CD8-positive, alpha-beta memory T cell (primary cell): ENCODE measurements at regions not wholly inside any gene's neighbourhood (a gene's known extent, or its start where the extent isn't known, plus 50 kb on each side); places are given as distances from the start of the nearest gene placed in this dataset.

Experiments used
- CTCF ChIA-PET: fragments of 350-600 bp; sonication (Branson Sonifier 250); formaldehyde crosslinking; loops from one replicate; lab custom pipeline; 2021; ENCODE audit warnings: antibody characterized with exemption; lab: Charles Lee
- POLR2A ChIA-PET: fragments of 350-600 bp; sonication (Branson Sonifier 250); formaldehyde crosslinking; loops from one replicate; lab custom pipeline; 2021; ENCODE audit warnings: antibody characterized with exemption; lab: Charles Lee
- DNase-seq, 5 donors: peaks; one replicate each; pipeline versions ENCODE4 v3.0.0 to v3.0.0-alpha.2; 2020 to 2022; ENCODE audit warnings: mixed read lengths in 1 of 5
- H3K27ac ChIP-seq: one replicate; pipeline ENCODE4 v1.7.0; 2013; ENCODE audit warnings: low read depth, mild to moderate bottlenecking, low read length, moderate library complexity
- H3K27me3 ChIP-seq: 2 replicates; pipeline ENCODE4 v1.7.0; 2013; ENCODE audit warnings: low read length, mild to moderate bottlenecking; ENCODE audit not compliant: insufficient read depth, poor library complexity, severe bottlenecking
- H3K36me3 ChIP-seq: 2 replicates; pipeline ENCODE4 v1.7.0; 2013; ENCODE audit warnings: mild to moderate bottlenecking, low read length, moderate library complexity; ENCODE audit not compliant: insufficient read depth
- H3K4me1 ChIP-seq: 2 replicates; pipeline ENCODE4 v1.7.0; 2013; ENCODE audit warnings: mild to moderate bottlenecking, low read length, moderate library complexity; ENCODE audit not compliant: insufficient read depth
- H3K4me3 ChIP-seq: 2 replicates; pipeline ENCODE4 v1.7.0; 2013; ENCODE audit warnings: mild to moderate bottlenecking, low read length
- H3K9me3 ChIP-seq: 2 replicates; pipeline ENCODE4 v1.7.0; 2013; ENCODE audit warnings: mild to moderate bottlenecking, low read length
- H3K27ac Mint-ChIP-seq, 8 donors: one replicate each; pipeline ENCODE4 v1.8.0; 2020 to 2021; ENCODE audit warnings: mixed read lengths in 8 of 8, mild to moderate bottlenecking in 6 of 8, inconsistent platforms in 3 of 8, moderate library complexity in 3 of 8
- H3K27me3 Mint-ChIP-seq, 2 donors: one replicate each; pipeline ENCODE4 v1.8.0; 2020 to 2021; ENCODE audit warnings: mixed read lengths in 2 of 2, mild to moderate bottlenecking in 1 of 2, moderate library complexity in 1 of 2
- H3K36me3 Mint-ChIP-seq, 3 donors: one replicate each; pipeline ENCODE4 v1.8.0; 2020 to 2021; ENCODE audit warnings: mixed read lengths in 3 of 3, inconsistent platforms in 1 of 3, mild to moderate bottlenecking in 1 of 3
- H3K4me1 Mint-ChIP-seq, 3 donors: one replicate each; pipeline ENCODE4 v1.8.0; 2020 to 2021; ENCODE audit warnings: mixed read lengths in 3 of 3, inconsistent platforms in 1 of 3, mild to moderate bottlenecking in 1 of 3
- H3K4me3 Mint-ChIP-seq, 7 donors: one replicate each; pipeline ENCODE4 v1.8.0; 2020 to 2021; ENCODE audit warnings: mixed read lengths in 7 of 7, mild to moderate bottlenecking in 6 of 7, moderate library complexity in 4 of 7, inconsistent platforms in 2 of 7
- H3K9me3 Mint-ChIP-seq, 5 donors: one replicate each; pipeline ENCODE4 v1.8.0; 2020 to 2022; ENCODE audit warnings: mixed read lengths in 5 of 5, mild to moderate bottlenecking in 3 of 5, moderate library complexity in 2 of 5, inconsistent platforms in 1 of 5

DNA sequence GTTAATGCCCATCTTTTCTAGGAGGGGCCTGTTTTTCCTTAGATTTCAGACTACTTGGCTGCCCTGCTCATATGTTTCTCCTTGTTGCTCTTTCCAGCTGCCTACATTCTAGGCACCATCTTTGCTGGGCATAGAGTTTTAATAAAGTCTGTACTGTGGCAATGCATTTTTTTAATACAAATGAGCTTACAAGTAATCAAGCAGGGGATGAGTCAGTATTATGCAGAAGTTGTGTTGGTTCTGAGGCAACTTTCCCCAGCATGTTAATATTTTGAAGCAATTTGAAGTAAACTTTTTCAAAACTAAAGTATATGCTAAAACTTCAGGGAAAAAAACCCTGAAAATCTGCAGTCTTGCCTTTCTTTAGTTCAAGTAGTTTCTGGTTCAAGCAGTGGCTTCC is 372.0 kb upstream of the GATB start:
- Histone ChIP-seq H3K27me3 (no peaks in the 10 kb centered on the region), H3K4me3 (no peak overlapping the region), H3K9me3 (no peaks in the 10 kb centered on the region), H3K4me1 (no peaks in the 10 kb centered on the region), H3K36me3 (no peaks in the 10 kb centered on the region), H3K27ac (no peak overlapping the region)
- peaks cover 5 to 7% of the 10 kb centered on the region in 2 donors for H3K27me3 Mint-ChIP-seq
- POLR2A ChIA-PET = no interaction called here
- peaks cover 23 to 44% (median 41%) of the 10 kb centered on the region in 3 donors for H3K4me1 Mint-ChIP-seq
- no peak overlapping the region for H3K4me3 Mint-ChIP-seq
- H3K27ac Mint-ChIP-seq = peak overlapping the region in 1 of 8 donors; percentile 70
- DNase-seq = no peak
- H3K9me3 Mint-ChIP-seq = peaks cover 0 to 5% (median 2%) of the 10 kb centered on the region in 5 donors
- CTCF ChIA-PET = no interaction called here
- peaks cover 0 to 9% (median 0%) of the 10 kb centered on the region in 3 donors for H3K36me3 Mint-ChIP-seq

DNA sequence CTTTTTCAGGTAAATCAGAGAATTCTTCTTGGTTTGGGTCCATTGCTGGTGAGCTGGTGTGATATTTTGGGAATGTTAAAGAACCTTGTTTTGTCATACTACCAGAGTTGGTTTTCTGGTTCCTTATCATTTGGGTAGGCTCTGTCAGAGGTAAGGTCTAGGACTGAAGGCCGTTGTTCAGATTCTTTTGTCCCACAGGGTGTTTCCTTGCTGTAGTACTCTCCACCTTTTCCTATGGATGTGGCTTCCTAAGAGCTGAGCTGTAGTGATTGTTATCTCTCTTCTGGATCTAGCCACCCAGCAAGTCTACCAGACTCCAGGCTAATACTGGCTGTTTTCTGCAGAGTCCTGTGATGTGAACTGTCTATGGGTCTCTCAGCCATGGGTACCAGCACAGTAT is 367.5 kb upstream of the GATB start:
- no peak for DNase-seq
- peaks cover 32 to 39% (median 35%) of the 10 kb centered on the region in 3 donors for H3K4me1 Mint-ChIP-seq
- H3K36me3 ChIP-seq = no peaks in the 10 kb centered on the region
- CTCF ChIA-PET = interaction anchor here (1.0 kb wide), 1 partner anchor 9 kb away, joined by 3 read pairs; no protein-coding TSS in a partner anchor
- no peaks in the 10 kb centered on the region for H3K4me1 ChIP-seq
- peaks cover 0 to 37% (median 3%) of the 10 kb centered on the region in 3 donors for H3K36me3 Mint-ChIP-seq
- POLR2A ChIA-PET = no interaction called here
- no peak overlapping the region for H3K4me3 ChIP-seq
- no peak overlapping the region for H3K27ac ChIP-seq
- peaks cover 0 to 3% of the 10 kb centered on the region in 2 donors for H3K27me3 Mint-ChIP-seq
- H3K4me3 Mint-ChIP-seq = no peak overlapping the region
- H3K27me3 ChIP-seq = no peaks in the 10 kb centered on the region
- H3K27ac Mint-ChIP-seq = peak overlapping the region in 3 of 8 donors; percentile 15 to 86 (median 40)
- H3K9me3 ChIP-seq = no peaks in the 10 kb centered on the region
- H3K9me3 Mint-ChIP-seq = peaks cover 9 to 16% (median 12%) of the 10 kb centered on the region in 5 donors

DNA sequence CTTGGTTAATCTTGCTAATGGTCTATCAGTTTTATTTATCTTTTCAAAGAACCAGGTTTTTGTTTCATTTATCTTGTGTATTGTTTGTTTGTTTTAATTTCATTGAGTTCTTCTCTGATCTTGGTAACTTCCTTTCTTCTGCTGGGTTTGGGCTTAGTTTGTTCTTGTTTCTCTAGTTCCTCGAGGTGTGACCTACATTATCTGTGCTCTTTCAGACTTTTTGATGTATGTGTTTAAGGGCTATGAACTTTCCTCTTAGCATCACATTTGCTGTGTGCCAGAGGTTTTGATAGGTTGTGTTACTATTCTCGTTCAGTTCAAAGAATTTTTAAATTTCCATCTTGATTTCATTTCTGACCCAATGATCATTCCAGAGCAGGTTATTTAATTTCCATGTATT is 365.4 kb upstream of the GATB start:
- no peaks in the 10 kb centered on the region for H3K36me3 ChIP-seq
- H3K9me3 Mint-ChIP-seq = peaks cover 12 to 26% (median 21%) of the 10 kb centered on the region in 5 donors
- ChIA-PET CTCF (no interaction called here), POLR2A (no interaction called here)
- no peaks in the 10 kb centered on the region for H3K27me3 ChIP-seq
- H3K27me3 Mint-ChIP-seq = peaks cover 0 to 2% of the 10 kb centered on the region in 2 donors
- H3K4me3 ChIP-seq = no peak overlapping the region
- peaks cover 30 to 35% (median 34%) of the 10 kb centered on the region in 3 donors for H3K4me1 Mint-ChIP-seq
- no peak overlapping the region for H3K27ac ChIP-seq
- H3K9me3 ChIP-seq = no peaks in the 10 kb centered on the region
- H3K36me3 Mint-ChIP-seq = peaks cover 0 to 45% (median 3%) of the 10 kb centered on the region in 3 donors
- peak overlapping the region in 7 of 8 donors; percentile 27 to 96 (median 52) for H3K27ac Mint-ChIP-seq
- peak overlapping the region in 3 of 7 donors; percentile 1 to 47 (median 9) for H3K4me3 Mint-ChIP-seq
- no peak for DNase-seq
- no peaks in the 10 kb centered on the region for H3K4me1 ChIP-seq

DNA sequence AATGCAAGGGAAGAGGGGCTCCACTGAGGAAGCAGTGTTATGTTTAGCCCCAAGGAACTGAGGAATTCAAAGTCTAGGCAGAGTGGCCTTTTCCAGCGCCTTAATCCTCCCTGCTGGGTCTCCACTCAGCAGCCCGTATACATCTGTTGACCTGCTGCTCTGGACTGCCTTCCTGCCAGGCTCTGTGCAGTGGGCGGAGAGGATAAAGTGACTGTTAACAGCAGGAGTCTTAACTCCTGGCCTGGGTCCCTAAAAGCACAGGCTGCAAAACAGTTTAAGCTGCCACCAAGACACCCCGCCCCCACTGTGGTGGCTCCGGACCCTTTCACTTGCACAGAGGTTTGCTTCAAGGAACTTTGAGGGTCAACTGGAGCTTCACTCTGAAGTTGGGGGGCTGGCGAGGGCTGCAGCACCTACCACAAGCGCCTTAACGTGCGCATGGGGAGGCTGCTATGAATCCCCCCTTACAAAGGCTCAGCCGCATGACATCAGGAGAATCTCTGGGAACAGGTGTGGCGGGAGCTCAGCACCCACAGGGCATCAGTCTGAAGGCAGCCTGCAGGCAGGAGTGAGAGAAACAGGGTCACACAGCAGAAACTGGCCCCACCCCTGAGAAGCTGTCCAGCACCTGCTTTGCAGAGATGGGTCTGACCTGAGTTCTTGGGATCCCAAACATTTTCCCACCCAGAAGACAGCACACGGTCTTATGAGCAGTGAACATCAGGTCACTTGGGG is 358.2 kb upstream of the GATB start:
- DNase-seq = no peak

DNA sequence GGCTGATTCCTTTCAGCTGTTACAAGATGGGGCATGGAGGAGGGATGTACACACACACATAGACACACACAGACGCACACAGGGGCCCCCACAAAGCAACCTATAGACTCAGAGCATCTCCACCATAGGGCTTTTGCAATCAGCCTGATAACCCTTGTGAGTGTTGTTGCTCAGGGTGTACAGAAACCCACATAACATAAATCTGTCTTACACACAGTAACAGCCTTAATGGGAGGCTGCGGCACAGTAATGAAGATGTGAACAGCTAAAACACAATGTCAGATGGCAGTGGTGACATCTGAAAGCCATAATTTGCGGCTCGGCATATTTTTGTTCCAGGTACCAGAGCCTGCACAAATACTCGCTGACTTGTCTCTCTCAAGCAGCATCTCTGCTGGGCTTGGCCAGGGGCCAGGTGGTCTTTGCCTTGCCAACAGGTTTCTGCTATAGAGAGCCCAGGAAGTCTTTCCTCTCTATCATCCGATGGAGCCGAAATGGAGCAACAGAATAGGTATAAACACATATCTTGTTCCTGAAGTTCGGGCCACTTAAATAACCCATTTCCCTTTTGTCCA is 357.2 kb upstream of the GATB start:
- POLR2A ChIA-PET = no interaction called here
- H3K4me3 Mint-ChIP-seq = peak overlapping the region in 2 of 7 donors; percentile 11 to 16
- Histone ChIP-seq H3K9me3 (no peaks in the 10 kb centered on the region), H3K27ac (no peak overlapping the region), H3K4me1 (peaks cover 37% of the 10 kb centered on the region), H3K36me3 (no peaks in the 10 kb centered on the region), H3K4me3 (no peak overlapping the region), H3K27me3 (no peaks in the 10 kb centered on the region)
- CTCF ChIA-PET = no interaction called here
- peaks cover 45 to 57% (median 50%) of the 10 kb centered on the region in 3 donors for H3K4me1 Mint-ChIP-seq
- H3K36me3 Mint-ChIP-seq = peaks cover 0 to 8% (median 0%) of the 10 kb centered on the region in 3 donors
- no peaks in the 10 kb centered on the region for H3K27me3 Mint-ChIP-seq
- peaks cover 0 to 9% (median 7%) of the 10 kb centered on the region in 5 donors for H3K9me3 Mint-ChIP-seq
- DNase-seq = no peak
- peak overlapping the region in 6 of 8 donors; percentile 13 to 95 (median 64) for H3K27ac Mint-ChIP-seq

More for the DNA sequence above, 358.2 kb upstream of the GATB start:
- peaks cover 32% of the 10 kb centered on the region for H3K4me1 ChIP-seq
- Mint-ChIP-seq H3K27ac (peak overlapping the region in 1 of 8 donors; percentile 72), H3K4me1 (peaks cover 36 to 47% (median 40%) of the 10 kb centered on the region in 3 donors), H3K4me3 (no peak overlapping the region), H3K9me3 (peaks cover 1 to 14% (median 8%) of the 10 kb centered on the region in 5 donors), H3K36me3 (peaks cover 0 to 16% (median 0%) of the 10 kb centered on the region in 3 donors), H3K27me3 (no peaks in the 10 kb centered on the region)
- no peak overlapping the region for H3K27ac ChIP-seq
- no peaks in the 10 kb centered on the region for H3K36me3 ChIP-seq
- H3K4me3 ChIP-seq = no peak overlapping the region
- H3K9me3 ChIP-seq = no peaks in the 10 kb centered on the region
- ChIA-PET POLR2A (no interaction called here), CTCF (no interaction called here)
- H3K27me3 ChIP-seq = no peaks in the 10 kb centered on the region

DNA sequence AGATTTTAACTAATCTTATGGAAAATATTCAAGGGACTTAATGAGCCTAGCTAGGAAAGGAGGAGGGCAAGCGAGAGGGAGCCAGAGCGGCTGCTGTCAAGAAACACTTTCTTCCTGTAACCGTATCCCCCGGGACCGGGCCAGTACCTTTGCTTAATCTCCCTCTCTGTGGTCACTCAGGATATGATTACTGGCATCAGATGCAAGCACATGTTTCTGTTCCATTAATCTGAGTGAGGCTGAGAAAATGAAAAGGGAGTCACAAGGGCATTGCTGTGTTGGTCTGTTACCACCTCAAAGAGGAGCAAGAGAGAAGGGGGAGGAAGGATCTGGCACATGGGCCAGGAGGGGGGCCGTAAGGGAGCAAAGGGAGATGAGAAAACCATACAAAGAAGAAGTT is 356.7 kb upstream of the GATB start:
- no peak for DNase-seq
- Histone ChIP-seq H3K9me3 (no peaks in the 10 kb centered on the region), H3K27ac (no peak overlapping the region), H3K36me3 (no peaks in the 10 kb centered on the region), H3K4me3 (no peak overlapping the region), H3K4me1 (peaks cover 42% of the 10 kb centered on the region), H3K27me3 (no peaks in the 10 kb centered on the region)
- Mint-ChIP-seq H3K27me3 (no peaks in the 10 kb centered on the region), H3K4me1 (peaks cover 50 to 62% (median 55%) of the 10 kb centered on the region in 3 donors), H3K27ac (peak overlapping the region; percentile 42 to 96 (median 92)), H3K4me3 (peak overlapping the region in 2 of 7 donors; percentile 3 to 11), H3K9me3 (peaks cover 0 to 7% (median 5%) of the 10 kb centered on the region in 5 donors), H3K36me3 (peaks cover 0 to 6% (median 0%) of the 10 kb centered on the region in 3 donors)
- ChIA-PET POLR2A (no interaction called here), CTCF (no interaction called here)

DNA sequence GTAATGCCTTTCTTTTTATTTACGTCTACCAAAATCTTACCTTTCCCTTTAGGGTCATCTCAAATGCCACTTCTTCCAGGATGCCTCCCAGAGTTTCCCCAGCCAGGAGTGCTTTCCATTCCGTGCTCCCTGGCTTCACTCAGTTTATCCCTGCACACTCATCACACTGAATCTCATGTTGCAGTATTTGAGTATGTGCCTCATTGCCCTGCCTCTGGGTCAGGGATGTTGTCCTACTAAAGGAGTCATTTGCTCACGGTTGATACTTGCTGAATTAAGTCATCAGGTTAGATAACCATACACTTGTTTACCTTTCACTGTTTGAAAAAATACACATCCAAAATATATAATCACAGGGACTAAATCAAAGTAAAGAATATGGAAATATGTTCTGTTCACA is 356.2 kb upstream of the GATB start:
- Mint-ChIP-seq H3K36me3 (peaks cover 0 to 1% (median 0%) of the 10 kb centered on the region in 3 donors), H3K4me3 (peak overlapping the region; percentile 3 to 84 (median 79)), H3K4me1 (peaks cover 53 to 66% (median 59%) of the 10 kb centered on the region in 3 donors), H3K9me3 (peaks cover 0 to 3% (median under 1%) of the 10 kb centered on the region in 5 donors), H3K27ac (peak overlapping the region; percentile 86 to 100 (median 95)), H3K27me3 (no peaks in the 10 kb centered on the region)
- H3K27ac ChIP-seq = no peak overlapping the region
- no peaks in the 10 kb centered on the region for H3K27me3 ChIP-seq
- peaks cover 46% of the 10 kb centered on the region for H3K4me1 ChIP-seq
- H3K9me3 ChIP-seq = no peaks in the 10 kb centered on the region
- ChIA-PET CTCF (no interaction called here), POLR2A (no interaction called here)
- DNase-seq = no peak
- no peak overlapping the region for H3K4me3 ChIP-seq
- H3K36me3 ChIP-seq = no peaks in the 10 kb centered on the region

DNA sequence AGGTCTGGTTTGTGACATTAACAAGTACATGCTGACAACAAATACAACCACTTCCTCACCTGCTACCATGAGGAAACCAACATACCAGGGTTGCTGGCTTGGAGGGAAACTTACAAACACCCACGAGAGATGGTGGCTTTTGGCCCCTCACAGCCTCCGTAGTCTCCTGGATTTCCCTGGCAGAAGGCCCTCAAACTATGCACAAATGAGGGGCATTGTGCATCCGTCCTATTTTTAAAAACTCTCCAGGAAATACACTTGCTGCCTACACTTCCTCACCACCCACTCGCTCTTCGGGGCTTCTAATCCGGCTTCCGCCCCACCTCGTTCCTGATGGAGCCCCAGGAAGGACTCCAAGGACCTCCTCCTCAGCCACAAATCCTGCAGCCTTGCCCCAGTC is 355.0 kb upstream of the GATB start:
- Histone ChIP-seq H3K36me3 (no peaks in the 10 kb centered on the region), H3K27ac (no peak overlapping the region), H3K4me3 (peak overlapping the region; percentile 68), H3K4me1 (peaks cover 52% of the 10 kb centered on the region), H3K9me3 (no peaks in the 10 kb centered on the region), H3K27me3 (no peaks in the 10 kb centered on the region)
- Mint-ChIP-seq H3K4me1 (peaks cover 55 to 70% (median 63%) of the 10 kb centered on the region in 3 donors), H3K4me3 (peak overlapping the region; percentile 76 to 84 (median 81)), H3K36me3 (no peaks in the 10 kb centered on the region), H3K9me3 (no peaks in the 10 kb centered on the region), H3K27ac (peak overlapping the region; percentile 86 to 100 (median 95)), H3K27me3 (no peaks in the 10 kb centered on the region)
- peak in 4 of 5 donors; percentile 34 to 69 (median 65) for DNase-seq
- ChIA-PET CTCF (interaction anchor here (1.0 kb wide), 1 partner anchor 15 kb away, joined by 3 read pairs; no protein-coding TSS in a partner anchor), POLR2A (interaction anchor here (0.6 to 2.6 kb wide), 2 partner anchors 15 to 271 kb away, joined by 3 to 10 read pairs; no protein-coding TSS in a partner anchor)
